ENCODE measurements at regions not wholly inside any gene's neighbourhood (a gene's known extent, or its start where the extent isn't known, plus 50 kb on each side); places are given as distances from the start of the nearest gene placed in this dataset.

DNA sequence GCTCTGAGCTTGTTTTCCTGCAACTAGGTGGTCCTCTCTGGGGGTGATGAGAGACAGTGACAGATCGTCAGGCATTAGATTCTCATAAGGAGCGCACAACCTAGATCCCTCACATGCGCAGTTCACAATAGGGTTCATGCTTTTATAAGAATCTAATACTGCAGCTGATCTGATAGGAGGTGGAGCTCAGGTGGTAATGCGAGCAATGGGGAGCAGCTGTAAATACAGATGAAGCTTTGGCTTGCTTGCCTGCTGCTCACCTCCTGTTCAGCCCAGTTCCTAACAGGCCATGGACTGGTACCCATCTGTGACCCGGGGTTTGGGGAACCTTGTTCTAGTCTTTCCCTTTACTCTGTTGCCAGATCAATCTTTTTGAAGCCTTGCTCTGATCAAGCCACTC is 89.5 kb upstream of the POU5F2 start:
- no peak for TF ChIP-seq CTCF (IDR thresholded peaks at IDR 0.05)
- TF ChIP-seq POLR2A (IDR thresholded peaks at IDR 0.05), result no peak
- TF ChIP-seq POLR2AphosphoS5 (IDR thresholded peaks at IDR 0.05), result no peak
